Peyer's patch (tissue), 4 donors: ENCODE measurements at regions not wholly inside any gene's neighbourhood (a gene's known extent, or its start where the extent isn't known, plus 50 kb on each side); places are given as distances from the start of the nearest gene placed in this dataset.
A peak's percentile ranks its signal among the peaks of the same experiment; 100 is the strongest.

Experiments used
- DNase-seq, 3 donors: peaks; one replicate each; pipeline ENCODE4 v3.0.0-alpha.2; 2017 to 2019
- H3K27ac ChIP-seq, 4 donors: fragments of 200-600 bp; sonication (generic); one replicate each; pipeline ENCODE4 v1.5.1; 2016 to 2019
- H3K27me3 ChIP-seq, 2 donors: fragments of 200-600 bp; sonication (generic); one replicate each; pipeline ENCODE4 v1.5.1; 2019
- H3K36me3 ChIP-seq, 3 donors: fragments of 200-600 bp; sonication (generic); one replicate each; pipeline ENCODE4 v1.5.1; 2016 to 2019
- H3K4me1 ChIP-seq, 4 donors: fragments of 200-600 bp; sonication (generic); one replicate each; pipeline ENCODE4 v1.5.1; 2016 to 2019
- H3K4me3 ChIP-seq, 4 donors: fragments of 200-600 bp; sonication (generic); 1 replicate in 3 of 4; 2 replicates in 1 of 4; pipeline ENCODE4 v1.5.1; 2016 to 2019; ENCODE audit warnings: mild to moderate bottlenecking in 1 of 4
- H3K9me3 ChIP-seq, 4 donors: fragments of 200-600 bp; sonication (generic); one replicate each; pipeline ENCODE4 v1.5.1; 2016 to 2019; ENCODE audit warnings: mild to moderate bottlenecking in 1 of 4
- POLR2A ChIP-seq, 2 donors: fragments of 450-650 bp; IDR thresholded peaks; one replicate each; pipeline ENCODE4 v1.5.1; 2017; ENCODE audit warnings: antibody characterized with exemption in 2 of 2, mild to moderate bottlenecking in 2 of 2, moderate library complexity in 2 of 2
- TF ChIP-seq, protein P1 (sequence below), 6 experiments: fragments of 450-650 bp in 4 of 6; fragments of 200-600 bp in 2 of 6; sonication (generic) in 1 of 6; IDR thresholded peaks; one replicate each; pipeline ENCODE4 v1.5.1; 2017 to 2019; ENCODE audit warnings: antibody characterized with exemption in 6 of 6, mild to moderate bottlenecking in 3 of 6, moderate library complexity in 1 of 6

DNA sequence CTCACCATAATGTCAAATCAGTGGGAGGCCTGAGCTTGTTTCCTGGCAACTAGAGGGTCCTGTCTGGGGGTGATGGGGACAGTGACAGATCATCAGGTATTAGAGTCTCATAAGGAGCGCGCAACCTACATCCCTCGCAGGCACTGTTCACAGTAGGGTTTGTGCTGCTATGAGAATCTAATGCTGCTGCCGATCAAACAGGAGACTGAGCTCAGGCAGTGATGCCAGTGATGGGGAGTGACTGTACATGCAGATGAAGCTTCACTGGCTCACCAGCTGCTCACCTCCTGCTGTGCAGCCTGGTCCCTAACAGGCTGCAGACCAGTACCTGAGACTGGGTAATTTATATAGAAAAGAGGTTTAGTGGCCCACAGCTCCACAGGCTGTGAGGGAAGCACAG lies 147.3 kb downstream of the TTLL2 start:
- H3K9me3 ChIP-seq: no peaks in the 10 kb centered on the region
- no peak overlapping the region for H3K27ac ChIP-seq
- TF ChIP-seq, protein P1, sequence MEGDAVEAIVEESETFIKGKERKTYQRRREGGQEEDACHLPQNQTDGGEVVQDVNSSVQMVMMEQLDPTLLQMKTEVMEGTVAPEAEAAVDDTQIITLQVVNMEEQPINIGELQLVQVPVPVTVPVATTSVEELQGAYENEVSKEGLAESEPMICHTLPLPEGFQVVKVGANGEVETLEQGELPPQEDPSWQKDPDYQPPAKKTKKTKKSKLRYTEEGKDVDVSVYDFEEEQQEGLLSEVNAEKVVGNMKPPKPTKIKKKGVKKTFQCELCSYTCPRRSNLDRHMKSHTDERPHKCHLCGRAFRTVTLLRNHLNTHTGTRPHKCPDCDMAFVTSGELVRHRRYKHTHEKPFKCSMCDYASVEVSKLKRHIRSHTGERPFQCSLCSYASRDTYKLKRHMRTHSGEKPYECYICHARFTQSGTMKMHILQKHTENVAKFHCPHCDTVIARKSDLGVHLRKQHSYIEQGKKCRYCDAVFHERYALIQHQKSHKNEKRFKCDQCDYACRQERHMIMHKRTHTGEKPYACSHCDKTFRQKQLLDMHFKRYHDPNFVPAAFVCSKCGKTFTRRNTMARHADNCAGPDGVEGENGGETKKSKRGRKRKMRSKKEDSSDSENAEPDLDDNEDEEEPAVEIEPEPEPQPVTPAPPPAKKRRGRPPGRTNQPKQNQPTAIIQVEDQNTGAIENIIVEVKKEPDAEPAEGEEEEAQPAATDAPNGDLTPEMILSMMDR (IDR thresholded peaks at IDR 0.05): no peak
- TF ChIP-seq POLR2A (IDR thresholded peaks at IDR 0.05): no peak
- H3K4me3 ChIP-seq: no peak overlapping the region
- DNase-seq: no peak
- no peaks in the 10 kb centered on the region for H3K27me3 ChIP-seq
- H3K36me3 ChIP-seq: no peaks in the 10 kb centered on the region
- H3K4me1 ChIP-seq: no peaks in the 10 kb centered on the region

DNA sequence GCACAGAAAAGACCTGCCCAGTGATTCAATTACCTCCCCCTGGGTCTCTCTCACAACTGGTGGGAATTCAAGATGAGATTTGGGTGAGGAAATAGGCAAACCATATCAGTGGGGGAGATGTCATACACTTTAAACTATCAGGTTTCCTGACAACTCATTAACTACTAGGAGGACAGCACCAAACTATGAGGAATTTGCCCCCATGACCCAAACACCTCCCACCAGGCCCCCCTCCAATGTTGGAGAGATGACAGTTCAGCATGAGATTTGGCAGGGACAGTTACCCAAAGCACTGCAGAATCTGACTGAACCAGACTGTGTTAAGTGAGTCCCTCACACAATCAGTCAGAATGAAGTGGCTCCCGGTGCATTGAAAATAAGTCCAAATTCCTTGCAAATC lies 148.0 kb downstream of the TTLL2 start:
- Histone ChIP-seq H3K4me1 (no peaks in the 10 kb centered on the region), H3K4me3 (no peak overlapping the region), H3K9me3 (no peaks in the 10 kb centered on the region), H3K27ac (no peak overlapping the region), H3K27me3 (no peaks in the 10 kb centered on the region), H3K36me3 (no peaks in the 10 kb centered on the region)
- TF ChIP-seq, protein P1 (IDR thresholded peaks at IDR 0.05): no peak
- no peak for TF ChIP-seq POLR2A (IDR thresholded peaks at IDR 0.05)
- no peak for DNase-seq

DNA sequence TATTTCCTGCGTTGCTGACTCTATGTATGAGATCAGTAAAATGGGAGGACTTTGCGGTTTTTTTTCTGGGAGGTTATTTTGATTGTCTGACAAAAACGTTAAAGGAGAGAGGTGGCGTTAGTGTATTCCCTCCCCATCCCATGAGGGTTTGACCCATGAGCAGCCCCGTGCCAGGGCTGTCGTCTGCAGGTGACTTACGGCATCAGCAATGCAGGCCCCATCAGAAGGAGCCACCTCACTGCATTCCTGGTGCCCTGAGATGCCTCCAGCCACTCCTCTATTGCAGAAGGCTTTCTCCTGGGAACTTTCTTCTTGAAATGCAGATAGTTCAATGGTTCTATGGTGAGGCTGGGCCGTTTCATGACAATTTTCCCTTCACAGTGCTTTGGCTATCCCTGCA lies 149.3 kb downstream of the TTLL2 start:
- Histone ChIP-seq H3K27me3 (no peaks in the 10 kb centered on the region), H3K9me3 (no peaks in the 10 kb centered on the region), H3K27ac (no peak overlapping the region), H3K36me3 (no peaks in the 10 kb centered on the region), H3K4me3 (no peak overlapping the region), H3K4me1 (no peaks in the 10 kb centered on the region)
- no peak for TF ChIP-seq POLR2A (IDR thresholded peaks at IDR 0.05)
- DNase-seq: no peak

DNA sequence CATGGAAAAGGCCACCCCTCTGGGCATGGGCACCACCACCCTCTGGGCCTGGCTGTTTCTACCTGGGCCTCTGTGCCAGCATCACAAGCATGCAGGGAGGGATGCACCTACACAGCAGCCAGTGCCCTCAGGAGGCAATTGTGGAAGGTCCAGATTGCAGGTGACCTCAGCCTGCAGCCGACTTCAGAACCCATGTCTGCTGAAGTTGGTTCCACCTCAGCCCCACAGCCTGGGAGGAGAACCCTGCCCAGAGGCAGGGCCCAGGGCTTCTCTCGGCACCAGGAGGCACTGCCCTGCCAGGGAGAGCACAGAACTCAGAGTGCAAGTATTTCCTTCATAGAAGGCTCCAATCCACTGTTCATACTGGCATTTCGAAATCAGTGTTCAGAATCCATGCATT lies 149.8 kb downstream of the TTLL2 start:
- Histone ChIP-seq H3K27ac (no peak overlapping the region), H3K27me3 (no peaks in the 10 kb centered on the region), H3K36me3 (no peaks in the 10 kb centered on the region), H3K4me3 (no peak overlapping the region), H3K9me3 (no peaks in the 10 kb centered on the region), H3K4me1 (no peaks in the 10 kb centered on the region)
- no peak for DNase-seq
- no peak for TF ChIP-seq POLR2A (IDR thresholded peaks at IDR 0.05)
- TF ChIP-seq, protein P1 (IDR thresholded peaks at IDR 0.05): peak in 1 of 6 experiments; percentile 9

DNA sequence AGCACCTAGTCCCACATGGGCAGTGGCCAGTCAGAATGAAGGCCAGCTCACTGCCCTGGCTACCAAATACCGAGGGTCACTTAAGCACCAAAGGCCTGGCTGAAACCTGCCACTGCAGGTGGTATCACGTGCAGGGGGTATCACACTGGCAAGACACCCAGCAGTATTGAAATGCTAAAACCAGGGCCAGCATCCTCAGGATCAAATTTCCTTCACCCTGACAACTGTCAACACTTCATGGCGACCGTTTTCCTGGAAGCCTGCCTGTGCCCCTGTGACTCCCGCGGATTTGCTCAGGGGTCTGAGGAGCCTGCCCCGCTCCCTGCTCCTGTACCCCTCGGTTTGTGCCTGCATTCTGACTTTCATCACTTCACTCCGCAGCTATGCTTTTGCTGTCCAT lies 151.1 kb downstream of the TTLL2 start:
- DNase-seq: no peak
- TF ChIP-seq, protein P1 (IDR thresholded peaks at IDR 0.05): no peak
- no peak for TF ChIP-seq POLR2A (IDR thresholded peaks at IDR 0.05)
- no peak overlapping the region for H3K27ac ChIP-seq
- no peak overlapping the region for H3K4me3 ChIP-seq
- no peaks in the 10 kb centered on the region for H3K4me1 ChIP-seq
- H3K27me3 ChIP-seq: no peaks in the 10 kb centered on the region
- no peaks in the 10 kb centered on the region for H3K9me3 ChIP-seq
- H3K36me3 ChIP-seq: no peaks in the 10 kb centered on the region

DNA sequence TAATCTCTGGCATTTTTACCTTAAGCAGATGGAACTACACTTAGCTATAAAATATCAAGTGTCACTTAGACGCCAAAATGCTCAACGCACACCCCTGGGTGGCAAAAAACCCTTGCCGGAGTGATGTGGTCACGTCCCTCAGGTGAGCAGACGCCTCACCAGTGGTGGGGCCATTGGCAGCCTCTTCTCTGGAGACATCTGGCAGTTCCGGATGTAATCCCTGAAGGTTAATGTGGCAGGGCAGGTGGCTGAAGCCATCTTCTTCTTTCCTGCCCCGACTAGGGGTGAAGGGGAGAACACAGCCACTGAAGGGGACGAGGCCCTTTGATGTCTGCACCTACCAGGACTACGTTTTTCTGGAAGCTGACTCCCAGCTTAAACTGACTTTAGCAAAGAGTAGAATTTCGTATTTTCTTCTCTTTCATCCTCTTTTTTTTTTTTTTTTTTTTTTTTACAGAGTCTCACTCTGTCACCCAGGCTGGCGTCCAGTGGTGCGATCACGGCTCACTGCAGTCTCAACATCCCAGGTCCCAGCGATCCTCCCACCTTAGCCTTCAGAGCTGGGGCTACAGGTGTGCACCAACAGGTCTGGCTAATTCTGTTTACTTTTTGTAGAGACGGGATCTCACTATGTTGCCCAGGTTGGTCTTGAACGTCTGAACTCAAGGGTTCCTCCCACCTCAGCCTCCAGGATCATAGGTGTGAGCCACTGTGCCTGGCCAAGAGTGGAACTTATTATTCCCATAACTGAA lies 152.1 kb downstream of the TTLL2 start:
- Histone ChIP-seq H3K36me3 (no peaks in the 10 kb centered on the region), H3K4me1 (no peaks in the 10 kb centered on the region), H3K4me3 (no peak overlapping the region), H3K27me3 (no peaks in the 10 kb centered on the region), H3K27ac (no peak overlapping the region), H3K9me3 (no peaks in the 10 kb centered on the region)
- TF ChIP-seq POLR2A (IDR thresholded peaks at IDR 0.05): no peak
- TF ChIP-seq, protein P1 (IDR thresholded peaks at IDR 0.05): no peak
- DNase-seq: no peak
